ENCODE measurements at regions not wholly inside any gene's neighbourhood (a gene's known extent, or its start where the extent isn't known, plus 50 kb on each side); places are given as distances from the start of the nearest gene placed in this dataset.

GRCh38 chr13:73757481-73758233 is 376.5 kb downstream of the KLF12 start:
- peaks cover 9% of the 10 kb centered on the region for H3K36me3 Mint-ChIP-seq (ENCODE audit: low read depth)
- no peaks in the 10 kb centered on the region for H3K9me3 Mint-ChIP-seq
- H3K4me1 Mint-ChIP-seq, result peaks cover 49% of the 10 kb centered on the region
- H3K27ac Mint-ChIP-seq, result peak overlapping the region; percentile 70 to 80 (median 74)
- H3K4me3 Mint-ChIP-seq, result no peak overlapping the region
- H3K27me3 Mint-ChIP-seq (ENCODE audit: low read depth), result peaks cover 4% of the 10 kb centered on the region
- TF ChIP-seq CTCF (IDR thresholded peaks at IDR 0.05; ENCODE audit: unreplicated experiment in 3 of 3), result no peak

- no peak overlapping the region for H3K4me3 Mint-ChIP-seq
- H3K27ac Mint-ChIP-seq, result peak overlapping the region; percentile 9 to 81 (median 65)
- H3K27me3 Mint-ChIP-seq (ENCODE audit: low read depth), result peaks cover 6% of the 10 kb centered on the region
- peak; percentile 64 to 77 (median 77) for TF ChIP-seq CTCF (IDR thresholded peaks at IDR 0.05; ENCODE audit: unreplicated experiment in 3 of 3)
- peaks cover 26% of the 10 kb centered on the region for H3K36me3 Mint-ChIP-seq (ENCODE audit: low read depth)
- H3K4me1 Mint-ChIP-seq, result peaks cover 33% of the 10 kb centered on the region
- H3K9me3 Mint-ChIP-seq, result no peaks in the 10 kb centered on the region
Observed at GRCh38 chr13:73754727-73755292, 379.4 kb downstream of the KLF12 start.

DNA sequence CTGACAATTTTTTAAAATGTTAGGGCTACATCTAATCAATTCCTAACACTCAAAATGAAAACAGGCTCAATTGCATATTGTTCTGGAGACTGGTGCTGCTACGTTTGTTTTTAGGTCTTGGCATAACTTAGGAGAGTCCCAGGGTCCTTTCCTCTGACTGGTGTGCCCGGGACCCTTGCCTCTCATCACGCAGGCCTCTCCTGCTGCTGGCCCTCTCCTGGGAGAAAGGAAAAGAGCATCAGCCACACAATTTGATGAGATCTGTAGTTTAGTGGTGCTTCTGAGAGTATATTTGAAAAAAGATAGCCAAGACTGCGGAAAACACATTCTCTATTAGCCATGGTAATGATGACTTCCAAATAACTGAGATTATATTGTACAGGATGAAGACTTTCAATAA is 380.0 kb downstream of the KLF12 start:
- TF ChIP-seq CTCF (IDR thresholded peaks at IDR 0.05; ENCODE audit: unreplicated experiment in 3 of 3), result no peak
- Mint-ChIP-seq H3K36me3 (ENCODE audit: low read depth) (peaks cover 31% of the 10 kb centered on the region), H3K27ac (no peak overlapping the region), H3K9me3 (no peaks in the 10 kb centered on the region), H3K27me3 (ENCODE audit: low read depth) (peaks cover 6% of the 10 kb centered on the region), H3K4me1 (peaks cover 28% of the 10 kb centered on the region), H3K4me3 (no peak overlapping the region)

DNA sequence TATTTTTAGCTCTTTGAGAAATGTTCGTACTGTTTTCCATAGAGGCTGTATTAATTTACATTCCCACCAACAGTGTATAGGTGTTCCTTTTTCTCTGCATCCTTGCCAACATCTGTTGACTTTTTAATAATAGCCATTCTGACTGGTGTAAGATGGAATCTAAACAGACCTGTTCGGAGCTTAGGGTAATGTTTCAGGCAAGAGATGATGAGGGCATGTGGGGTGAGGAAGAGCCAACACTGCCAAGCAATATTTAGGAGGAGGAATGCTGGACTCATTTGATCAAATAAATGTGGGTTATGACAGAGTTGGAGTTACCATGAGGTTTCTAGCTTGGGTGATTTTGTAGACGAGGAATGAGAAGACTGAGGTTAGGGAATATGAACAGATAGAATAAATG is 382.9 kb downstream of the KLF12 start:
- no peak for TF ChIP-seq CTCF (IDR thresholded peaks at IDR 0.05; ENCODE audit: unreplicated experiment in 3 of 3)
- no peak overlapping the region for H3K27ac Mint-ChIP-seq

DNA sequence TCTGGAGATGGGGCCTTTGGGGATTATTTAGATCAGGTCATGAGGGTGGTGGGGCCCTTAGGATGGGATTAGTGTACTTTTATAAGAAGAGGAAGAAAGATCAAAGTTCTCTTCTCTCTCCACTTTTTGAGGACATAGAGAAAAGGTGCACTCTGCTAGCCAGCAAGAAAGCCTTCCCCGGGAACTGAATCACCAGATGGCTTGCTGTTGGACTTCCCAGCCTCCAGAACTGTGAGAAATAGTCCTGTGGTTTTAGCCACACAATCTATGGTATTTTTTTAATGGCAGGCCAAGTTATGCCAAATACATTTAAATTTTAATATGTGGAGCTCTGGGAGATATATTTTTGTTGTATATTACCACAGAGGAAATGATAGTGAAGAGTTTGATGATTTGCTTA is 385.8 kb downstream of the KLF12 start:
- no peaks in the 10 kb centered on the region for H3K4me1 Mint-ChIP-seq
- no peak for TF ChIP-seq CTCF (IDR thresholded peaks at IDR 0.05; ENCODE audit: unreplicated experiment in 3 of 3)
- H3K9me3 Mint-ChIP-seq, result no peaks in the 10 kb centered on the region
- H3K27me3 Mint-ChIP-seq (ENCODE audit: low read depth), result peaks cover 6% of the 10 kb centered on the region
- H3K36me3 Mint-ChIP-seq (ENCODE audit: low read depth), result peaks cover 49% of the 10 kb centered on the region
- no peak overlapping the region for H3K4me3 Mint-ChIP-seq
- no peak overlapping the region for H3K27ac Mint-ChIP-seq

More for the DNA sequence above, 382.9 kb downstream of the KLF12 start:
- H3K4me1 Mint-ChIP-seq, result peaks cover 10% of the 10 kb centered on the region
- no peak overlapping the region for H3K4me3 Mint-ChIP-seq
- H3K27me3 Mint-ChIP-seq (ENCODE audit: low read depth), result peaks cover 6% of the 10 kb centered on the region
- H3K36me3 Mint-ChIP-seq (ENCODE audit: low read depth), result peaks cover 45% of the 10 kb centered on the region
- H3K9me3 Mint-ChIP-seq, result no peaks in the 10 kb centered on the region

GRCh38 chr13:73745190-73745589 is 389.0 kb downstream of the KLF12 start:
- Mint-ChIP-seq H3K36me3 (ENCODE audit: low read depth) (peaks cover 31% of the 10 kb centered on the region), H3K27me3 (ENCODE audit: low read depth) (no peaks in the 10 kb centered on the region), H3K9me3 (no peaks in the 10 kb centered on the region), H3K4me1 (peaks cover 16% of the 10 kb centered on the region), H3K27ac (no peak overlapping the region), H3K4me3 (no peak overlapping the region)
- no peak for TF ChIP-seq CTCF (IDR thresholded peaks at IDR 0.05; ENCODE audit: unreplicated experiment in 3 of 3)

Measured in nephron (organoid).